ENCODE measurements at regions not wholly inside any gene's neighbourhood (a gene's known extent, or its start where the extent isn't known, plus 50 kb on each side); places are given as distances from the start of the nearest gene placed in this dataset.
"Not testable (repeated sequence)": the region's sequence is repeated elsewhere in the genome, so short reads cannot be mapped to it uniquely, and the experiment has no call there.

GRCh38 chr22:44650806-44651205 lies 51.2 kb upstream of the PRR5 start:
- DNase-seq (ENCODE audit: low spot score): no peak

GRCh38 chr22:44648821-44649565 lies 53.0 kb upstream of the PRR5 start:
- no peak for DNase-seq (ENCODE audit: low spot score)

- no peak for DNase-seq (ENCODE audit: low spot score)
These were observed 53.8 kb upstream of the PRR5 start for GRCh38 chr22:44648085-44648820.

- DNase-seq (ENCODE audit: low spot score): no peak
These were observed 54.9 kb upstream of the PRR5 start for GRCh38 chr22:44647141-44647540.

- DNase-seq (ENCODE audit: low spot score): no peak
These were observed 55.3 kb upstream of the PRR5 start for GRCh38 chr22:44646668-44647067.

- no peak for DNase-seq (ENCODE audit: low spot score)
These were observed 55.9 kb upstream of the PRR5 start for GRCh38 chr22:44646141-44646540.

- DNase-seq (ENCODE audit: low spot score): no peak
These were observed 56.5 kb upstream of the PRR5 start for GRCh38 chr22:44645531-44645930.

- no peak for DNase-seq (ENCODE audit: low spot score)
These were observed 56.9 kb upstream of the PRR5 start for GRCh38 chr22:44645083-44645482.

- DNase-seq (ENCODE audit: low spot score): not testable (repeated sequence)
These were observed 58.4 kb upstream of the PRR5 start for GRCh38 chr22:44643526-44644101.

- no peak for DNase-seq (ENCODE audit: low spot score)
These were observed 59.8 kb upstream of the PRR5 start for GRCh38 chr22:44642096-44642644.

- DNase-seq (ENCODE audit: low spot score): no peak
These were observed 61.3 kb upstream of the PRR5 start for GRCh38 chr22:44640618-44641155.

- DNase-seq (ENCODE audit: low spot score): no peak
These were observed 62.0 kb upstream of the PRR5 start for GRCh38 chr22:44639891-44640617.

- DNase-seq (ENCODE audit: low spot score): no peak
These were observed 62.8 kb upstream of the PRR5 start for GRCh38 chr22:44638971-44639760.

- DNase-seq (ENCODE audit: low spot score): not testable (repeated sequence)
These were observed 65.3 kb upstream of the PRR5 start for GRCh38 chr22:44636502-44637206.

- DNase-seq (ENCODE audit: low spot score): not testable (repeated sequence)
These were observed 66.4 kb upstream of the PRR5 start for GRCh38 chr22:44635567-44635966.

GRCh38 chr22:44634426-44635321 lies 67.3 kb upstream of the PRR5 start:
- no peak for DNase-seq (ENCODE audit: low spot score)

GRCh38 chr22:44633647-44634046 lies 68.4 kb upstream of the PRR5 start:
- DNase-seq (ENCODE audit: low spot score): no peak

GRCh38 chr22:44632541-44633396 lies 69.2 kb upstream of the PRR5 start:
- no peak for DNase-seq (ENCODE audit: low spot score)

Data from germinal center (tissue), 1 donor.